NCI-H69 (cell line): ENCODE measurements at regions not wholly inside any gene's neighbourhood (a gene's known extent, or its start where the extent isn't known, plus 50 kb on each side); places are given as distances from the start of the nearest gene placed in this dataset.
"Not testable (repeated sequence)": the region's sequence is repeated elsewhere in the genome, so short reads cannot be mapped to it uniquely, and the experiment has no call there.

Experiments used
- DNase-seq: peaks from one replicate; lab custom pipeline; 2025; lab: John Stamatoyannopoulos, UW

- DNase-seq, result not testable (repeated sequence)
These were observed 220.6 kb upstream of the FAM240B start for GRCh38 chr9:38940501-38940900.

- not testable (repeated sequence) for DNase-seq
These were observed 218.7 kb upstream of the FAM240B start for GRCh38 chr9:38938637-38939036.

- not testable (repeated sequence) for DNase-seq
These were observed 208.0 kb upstream of the FAM240B start for GRCh38 chr9:38927970-38928369.

GRCh38 chr9:38926565-38926964 is 206.6 kb upstream of the FAM240B start:
- not testable (repeated sequence) for DNase-seq

- DNase-seq, result not testable (repeated sequence)
These were observed 201.3 kb upstream of the FAM240B start for GRCh38 chr9:38921253-38921652.

GRCh38 chr9:38910629-38911028 is 190.7 kb upstream of the FAM240B start:
- DNase-seq, result not testable (repeated sequence)

- not testable (repeated sequence) for DNase-seq
These were observed 184.8 kb upstream of the FAM240B start for GRCh38 chr9:38904719-38905118.

GRCh38 chr9:38901534-38902177 is 181.7 kb upstream of the FAM240B start:
- not testable (repeated sequence) for DNase-seq

GRCh38 chr9:38896404-38896803 is 176.5 kb upstream of the FAM240B start:
- not testable (repeated sequence) for DNase-seq

- DNase-seq, result not testable (repeated sequence)
These were observed 175.3 kb upstream of the FAM240B start for GRCh38 chr9:38895227-38895626.

GRCh38 chr9:38892539-38893232 is 172.8 kb upstream of the FAM240B start:
- not testable (repeated sequence) for DNase-seq

- DNase-seq, result not testable (repeated sequence)
These were observed 166.1 kb upstream of the FAM240B start for GRCh38 chr9:38886076-38886475.

- DNase-seq, result not testable (repeated sequence)
These were observed 155.7 kb upstream of the FAM240B start for GRCh38 chr9:38875616-38876015.

GRCh38 chr9:38871282-38871940 is 151.5 kb upstream of the FAM240B start:
- not testable (repeated sequence) for DNase-seq

- not testable (repeated sequence) for DNase-seq
These were observed 139.9 kb upstream of the FAM240B start for GRCh38 chr9:38859827-38860226.

GRCh38 chr9:38848966-38849365 is 129.0 kb upstream of the FAM240B start:
- DNase-seq, result not testable (repeated sequence)

- DNase-seq, result not testable (repeated sequence)
These were observed 120.3 kb upstream of the FAM240B start for GRCh38 chr9:38840213-38840612.

- DNase-seq, result not testable (repeated sequence)
These were observed 113.8 kb upstream of the FAM240B start for GRCh38 chr9:38833706-38834105.

- DNase-seq, result not testable (repeated sequence)
These were observed 93.9 kb upstream of the FAM240B start for GRCh38 chr9:38813855-38814254.

- DNase-seq, result not testable (repeated sequence)
These were observed 88.1 kb upstream of the FAM240B start for GRCh38 chr9:38807919-38808459.

- peak; percentile 59 for DNase-seq
These were observed 51.7 kb upstream of the FAM240B start for GRCh38 chr9:38771593-38771992.
